H1 (cell line): ENCODE measurements at regions not wholly inside any gene's neighbourhood (a gene's known extent, or its start where the extent isn't known, plus 50 kb on each side); places are given as distances from the start of the nearest gene placed in this dataset.

Experiments used
- EZH2 ChIP-seq: fragments of 200-600 bp; sonication (generic); IDR thresholded peaks from 2 replicates; pipeline ENCODE4 v1.7.1; 2012; ENCODE audit warnings: low read depth, mild to moderate bottlenecking, moderate library complexity, low read length, inconsistent platforms; ENCODE audit not compliant: severe bottlenecking
- KDM1A ChIP-seq: fragments of 200-600, 300-600 bp; sonication (generic); IDR thresholded peaks from 2 replicates; pipeline ENCODE4 v1.7.1; 2016; ENCODE audit warnings: mild to moderate bottlenecking, low read length, borderline replicate concordance
- SAP30 ChIP-seq: fragments of 300-600 bp; sonication (generic); IDR thresholded peaks from 2 replicates; pipeline ENCODE4 v1.7.1; 2012; ENCODE audit warnings: low read length, moderate library complexity, mild to moderate bottlenecking, inconsistent platforms; ENCODE audit not compliant: insufficient read depth, insufficient replicate concordance
- SIX5 ChIP-seq: IDR thresholded peaks from 2 replicates; pipeline ENCODE4 v1.6.1; 2011; ENCODE audit warnings: mild to moderate bottlenecking, low read depth, low read length
- SP2 ChIP-seq: IDR thresholded peaks from 2 replicates; pipeline ENCODE4 v1.6.1; 2012; ENCODE audit warnings: mild to moderate bottlenecking, low read length, inconsistent platforms
- TEAD4 ChIP-seq: IDR thresholded peaks from 2 replicates; pipeline ENCODE4 v1.6.1; 2012; ENCODE audit warnings: low read depth, low read length, inconsistent platforms, mixed read lengths
- TF ChIP-seq, protein P1 (sequence below): fragments of 300-600 bp; sonication (generic); IDR thresholded peaks from 2 replicates; pipeline ENCODE4 v1.7.1; 2012; ENCODE audit warnings: low read length, moderate library complexity, mild to moderate bottlenecking, inconsistent platforms; ENCODE audit not compliant: insufficient replicate concordance

DNA sequence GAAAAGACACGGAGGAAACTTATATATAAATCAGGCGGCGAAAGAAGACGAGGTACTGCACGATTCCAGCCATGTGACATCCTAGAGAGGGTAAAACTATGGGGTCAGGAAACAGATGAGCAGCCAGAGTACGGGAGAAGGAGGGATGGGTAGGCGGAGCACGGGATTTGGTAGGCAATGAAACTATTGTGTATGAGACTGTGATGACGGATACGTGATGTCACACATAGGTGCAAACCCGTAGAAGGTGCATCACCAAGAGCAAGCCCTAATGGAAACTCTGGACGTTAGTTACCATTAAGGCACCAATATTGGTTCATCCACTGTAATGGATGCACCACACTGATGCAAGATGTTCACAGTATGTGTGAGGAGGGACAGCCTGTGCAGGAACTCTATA lies 93.8 kb upstream of the MGMT start (continued):
- no peak for TF ChIP-seq SIX5
- TF ChIP-seq, protein P1, sequence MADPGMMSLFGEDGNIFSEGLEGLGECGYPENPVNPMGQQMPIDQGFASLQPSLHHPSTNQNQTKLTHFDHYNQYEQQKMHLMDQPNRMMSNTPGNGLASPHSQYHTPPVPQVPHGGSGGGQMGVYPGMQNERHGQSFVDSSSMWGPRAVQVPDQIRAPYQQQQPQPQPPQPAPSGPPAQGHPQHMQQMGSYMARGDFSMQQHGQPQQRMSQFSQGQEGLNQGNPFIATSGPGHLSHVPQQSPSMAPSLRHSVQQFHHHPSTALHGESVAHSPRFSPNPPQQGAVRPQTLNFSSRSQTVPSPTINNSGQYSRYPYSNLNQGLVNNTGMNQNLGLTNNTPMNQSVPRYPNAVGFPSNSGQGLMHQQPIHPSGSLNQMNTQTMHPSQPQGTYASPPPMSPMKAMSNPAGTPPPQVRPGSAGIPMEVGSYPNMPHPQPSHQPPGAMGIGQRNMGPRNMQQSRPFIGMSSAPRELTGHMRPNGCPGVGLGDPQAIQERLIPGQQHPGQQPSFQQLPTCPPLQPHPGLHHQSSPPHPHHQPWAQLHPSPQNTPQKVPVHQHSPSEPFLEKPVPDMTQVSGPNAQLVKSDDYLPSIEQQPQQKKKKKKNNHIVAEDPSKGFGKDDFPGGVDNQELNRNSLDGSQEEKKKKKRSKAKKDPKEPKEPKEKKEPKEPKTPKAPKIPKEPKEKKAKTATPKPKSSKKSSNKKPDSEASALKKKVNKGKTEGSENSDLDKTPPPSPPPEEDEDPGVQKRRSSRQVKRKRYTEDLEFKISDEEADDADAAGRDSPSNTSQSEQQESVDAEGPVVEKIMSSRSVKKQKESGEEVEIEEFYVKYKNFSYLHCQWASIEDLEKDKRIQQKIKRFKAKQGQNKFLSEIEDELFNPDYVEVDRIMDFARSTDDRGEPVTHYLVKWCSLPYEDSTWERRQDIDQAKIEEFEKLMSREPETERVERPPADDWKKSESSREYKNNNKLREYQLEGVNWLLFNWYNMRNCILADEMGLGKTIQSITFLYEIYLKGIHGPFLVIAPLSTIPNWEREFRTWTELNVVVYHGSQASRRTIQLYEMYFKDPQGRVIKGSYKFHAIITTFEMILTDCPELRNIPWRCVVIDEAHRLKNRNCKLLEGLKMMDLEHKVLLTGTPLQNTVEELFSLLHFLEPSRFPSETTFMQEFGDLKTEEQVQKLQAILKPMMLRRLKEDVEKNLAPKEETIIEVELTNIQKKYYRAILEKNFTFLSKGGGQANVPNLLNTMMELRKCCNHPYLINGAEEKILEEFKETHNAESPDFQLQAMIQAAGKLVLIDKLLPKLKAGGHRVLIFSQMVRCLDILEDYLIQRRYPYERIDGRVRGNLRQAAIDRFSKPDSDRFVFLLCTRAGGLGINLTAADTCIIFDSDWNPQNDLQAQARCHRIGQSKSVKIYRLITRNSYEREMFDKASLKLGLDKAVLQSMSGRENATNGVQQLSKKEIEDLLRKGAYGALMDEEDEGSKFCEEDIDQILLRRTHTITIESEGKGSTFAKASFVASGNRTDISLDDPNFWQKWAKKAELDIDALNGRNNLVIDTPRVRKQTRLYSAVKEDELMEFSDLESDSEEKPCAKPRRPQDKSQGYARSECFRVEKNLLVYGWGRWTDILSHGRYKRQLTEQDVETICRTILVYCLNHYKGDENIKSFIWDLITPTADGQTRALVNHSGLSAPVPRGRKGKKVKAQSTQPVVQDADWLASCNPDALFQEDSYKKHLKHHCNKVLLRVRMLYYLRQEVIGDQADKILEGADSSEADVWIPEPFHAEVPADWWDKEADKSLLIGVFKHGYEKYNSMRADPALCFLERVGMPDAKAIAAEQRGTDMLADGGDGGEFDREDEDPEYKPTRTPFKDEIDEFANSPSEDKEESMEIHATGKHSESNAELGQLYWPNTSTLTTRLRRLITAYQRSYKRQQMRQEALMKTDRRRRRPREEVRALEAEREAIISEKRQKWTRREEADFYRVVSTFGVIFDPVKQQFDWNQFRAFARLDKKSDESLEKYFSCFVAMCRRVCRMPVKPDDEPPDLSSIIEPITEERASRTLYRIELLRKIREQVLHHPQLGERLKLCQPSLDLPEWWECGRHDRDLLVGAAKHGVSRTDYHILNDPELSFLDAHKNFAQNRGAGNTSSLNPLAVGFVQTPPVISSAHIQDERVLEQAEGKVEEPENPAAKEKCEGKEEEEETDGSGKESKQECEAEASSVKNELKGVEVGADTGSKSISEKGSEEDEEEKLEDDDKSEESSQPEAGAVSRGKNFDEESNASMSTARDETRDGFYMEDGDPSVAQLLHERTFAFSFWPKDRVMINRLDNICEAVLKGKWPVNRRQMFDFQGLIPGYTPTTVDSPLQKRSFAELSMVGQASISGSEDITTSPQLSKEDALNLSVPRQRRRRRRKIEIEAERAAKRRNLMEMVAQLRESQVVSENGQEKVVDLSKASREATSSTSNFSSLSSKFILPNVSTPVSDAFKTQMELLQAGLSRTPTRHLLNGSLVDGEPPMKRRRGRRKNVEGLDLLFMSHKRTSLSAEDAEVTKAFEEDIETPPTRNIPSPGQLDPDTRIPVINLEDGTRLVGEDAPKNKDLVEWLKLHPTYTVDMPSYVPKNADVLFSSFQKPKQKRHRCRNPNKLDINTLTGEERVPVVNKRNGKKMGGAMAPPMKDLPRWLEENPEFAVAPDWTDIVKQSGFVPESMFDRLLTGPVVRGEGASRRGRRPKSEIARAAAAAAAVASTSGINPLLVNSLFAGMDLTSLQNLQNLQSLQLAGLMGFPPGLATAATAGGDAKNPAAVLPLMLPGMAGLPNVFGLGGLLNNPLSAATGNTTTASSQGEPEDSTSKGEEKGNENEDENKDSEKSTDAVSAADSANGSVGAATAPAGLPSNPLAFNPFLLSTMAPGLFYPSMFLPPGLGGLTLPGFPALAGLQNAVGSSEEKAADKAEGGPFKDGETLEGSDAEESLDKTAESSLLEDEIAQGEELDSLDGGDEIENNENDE: no peak
- TF ChIP-seq SP2: no peak
- TF ChIP-seq SAP30: no peak
- TF ChIP-seq KDM1A: no peak
- TF ChIP-seq EZH2: no peak
- TF ChIP-seq TEAD4: no peak
